Stimulated activated CD4-positive, alpha-beta T cell treated with anti-CD3 and anti-CD28 coated beads, Interleukin-4, amount 100 ng/mL, for 4 hours (primary cell): ENCODE measurements at regions not wholly inside any gene's neighbourhood (a gene's known extent, or its start where the extent isn't known, plus 50 kb on each side); places are given as distances from the start of the nearest gene placed in this dataset.

ENCODE experiments used
- DNase-seq, 2 experiments: peaks; one replicate each; pipeline ENCODE4 v3.0.0-alpha.2; 2020

DNA sequence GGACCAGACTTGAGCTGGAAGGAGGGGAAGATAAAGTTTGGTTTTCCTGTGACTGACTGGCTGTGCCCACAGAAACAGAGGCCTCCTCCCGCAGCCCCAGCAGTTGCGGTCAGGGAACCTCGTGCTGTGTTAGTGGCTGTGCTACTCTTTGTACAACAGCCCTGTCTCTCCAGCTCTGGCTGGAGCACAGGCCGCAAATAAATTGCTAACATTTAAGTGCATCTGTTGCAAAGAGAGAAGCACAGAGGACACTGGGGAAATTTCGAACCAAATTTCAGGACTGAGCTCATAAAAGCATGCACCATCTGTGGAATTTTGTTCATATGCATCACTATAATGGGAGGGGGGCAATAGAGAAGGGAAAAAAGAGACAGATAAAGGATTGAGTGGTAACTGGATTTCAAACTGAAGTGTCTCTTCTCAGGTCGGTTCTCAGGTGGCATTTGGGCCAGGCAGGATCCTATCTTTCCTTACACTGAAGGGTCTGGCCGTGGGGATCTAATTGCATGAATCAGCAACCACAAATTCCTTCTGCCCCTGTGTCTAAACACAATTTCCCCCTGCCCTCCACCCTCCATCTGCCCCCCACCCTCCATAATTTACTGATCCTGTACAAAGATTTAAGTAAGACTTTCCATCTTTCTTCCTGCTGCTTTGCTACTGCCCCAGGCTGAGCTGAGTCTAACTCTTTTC, 88.9 kb upstream of the ATXN1 start:
- no peak for DNase-seq

DNA sequence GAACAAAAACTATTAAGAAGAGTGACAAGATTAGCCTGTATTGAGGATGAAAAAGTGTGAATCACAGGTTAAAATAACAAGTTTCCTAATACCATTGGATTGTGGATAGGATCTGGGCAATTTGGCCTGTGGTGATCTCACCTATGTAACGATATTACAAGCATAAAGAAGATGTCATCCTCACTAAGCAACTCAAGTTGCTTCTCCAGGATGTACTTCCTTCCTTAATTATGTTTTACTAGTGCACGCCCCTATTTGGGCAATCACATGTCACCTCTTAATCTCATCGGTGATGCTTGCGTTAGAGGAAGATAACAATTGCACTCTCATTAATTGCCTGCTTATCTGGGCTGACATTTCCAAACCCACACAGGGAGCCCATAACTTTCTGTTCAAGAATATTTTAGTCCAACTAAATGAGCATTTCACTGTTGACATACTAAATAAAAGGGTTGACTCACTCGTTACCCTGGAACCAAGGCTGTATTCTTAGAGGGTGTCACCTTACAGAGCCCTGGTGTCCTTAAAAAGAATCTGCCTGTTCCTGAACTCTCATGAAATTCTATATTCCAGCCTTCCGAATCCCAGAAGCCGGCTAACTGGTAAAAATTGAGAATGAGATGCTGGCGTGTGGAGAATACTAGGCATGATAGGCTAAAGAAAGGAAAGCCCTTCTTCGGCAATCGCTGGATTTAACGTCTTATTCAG, 88.2 kb upstream of the ATXN1 start:
- no peak for DNase-seq

DNA sequence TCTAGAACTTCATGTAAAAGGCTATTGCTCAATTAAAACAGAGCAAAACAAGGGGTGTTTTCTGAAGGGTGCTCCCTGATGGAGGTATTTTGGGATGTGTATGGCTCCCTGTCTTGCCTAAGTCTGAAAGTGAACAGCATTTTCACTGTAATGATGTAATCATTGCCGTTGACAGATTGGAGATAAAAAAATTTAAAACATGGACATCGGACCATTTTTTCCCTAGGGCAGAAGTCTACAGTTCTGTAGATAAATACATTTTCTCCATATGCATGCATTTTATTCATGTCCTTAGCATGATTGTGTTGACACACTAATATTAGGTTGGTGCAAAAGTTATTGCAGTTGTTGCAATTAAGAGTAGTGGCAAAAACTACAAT, 85.1 kb upstream of the ATXN1 start:
- no peak for DNase-seq

DNA sequence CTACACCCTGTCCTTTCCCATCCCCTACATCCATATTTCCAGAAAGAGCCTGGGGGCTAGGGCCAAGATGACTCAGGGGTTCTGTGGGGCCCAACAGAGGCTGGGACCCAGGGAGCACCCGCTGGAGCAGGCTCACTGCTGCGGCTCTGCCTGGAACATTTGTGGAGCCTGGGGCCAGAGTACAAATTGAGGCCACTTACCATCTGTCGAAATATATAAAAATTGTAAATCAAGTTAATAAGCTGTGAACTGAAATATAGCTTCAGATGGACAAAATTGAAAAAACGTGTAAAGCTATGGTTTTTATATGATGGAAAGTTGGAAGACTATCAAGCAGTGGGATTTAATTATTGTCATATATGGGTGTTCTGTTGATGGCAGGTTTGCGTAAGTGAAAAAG, 82.9 kb upstream of the ATXN1 start:
- DNase-seq = no peak

DNA sequence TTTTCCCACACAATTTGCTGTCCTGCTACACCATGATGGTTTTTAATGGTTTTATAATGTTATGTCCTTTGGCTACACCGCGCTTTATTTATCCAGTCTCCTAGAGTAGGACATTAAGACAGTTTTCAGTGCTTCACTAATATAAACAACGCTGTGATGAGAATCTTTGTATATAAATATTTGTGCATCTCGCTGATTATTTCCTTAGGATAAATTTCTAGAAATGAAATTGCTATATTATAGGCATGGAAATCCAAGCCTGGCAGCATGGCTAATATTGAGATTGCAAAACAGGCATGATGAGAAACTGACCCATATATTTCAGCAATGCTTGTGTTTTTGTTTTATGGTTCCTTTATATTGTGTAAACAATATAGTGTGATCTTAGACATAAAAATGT, 81.4 kb upstream of the ATXN1 start:
- no peak for DNase-seq

DNA sequence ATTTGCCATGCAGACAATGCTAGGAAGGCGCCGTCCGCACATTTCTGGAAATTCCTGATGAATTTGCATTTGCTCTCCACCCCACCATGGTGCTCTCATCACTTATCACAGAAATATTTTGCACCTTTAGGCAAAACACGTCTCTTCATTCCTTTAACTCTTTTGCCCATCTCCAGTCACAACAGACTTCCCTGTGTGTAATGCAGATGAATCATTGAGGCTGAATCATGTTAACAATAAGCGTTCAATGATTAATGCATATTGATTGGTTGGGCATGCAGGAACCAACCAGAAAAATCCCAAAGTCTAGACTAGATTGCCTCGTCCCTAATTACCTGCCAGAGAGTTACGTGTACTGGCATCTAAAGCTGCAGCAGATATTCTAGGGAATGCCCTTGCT, 80.0 kb upstream of the ATXN1 start:
- no peak for DNase-seq

DNA sequence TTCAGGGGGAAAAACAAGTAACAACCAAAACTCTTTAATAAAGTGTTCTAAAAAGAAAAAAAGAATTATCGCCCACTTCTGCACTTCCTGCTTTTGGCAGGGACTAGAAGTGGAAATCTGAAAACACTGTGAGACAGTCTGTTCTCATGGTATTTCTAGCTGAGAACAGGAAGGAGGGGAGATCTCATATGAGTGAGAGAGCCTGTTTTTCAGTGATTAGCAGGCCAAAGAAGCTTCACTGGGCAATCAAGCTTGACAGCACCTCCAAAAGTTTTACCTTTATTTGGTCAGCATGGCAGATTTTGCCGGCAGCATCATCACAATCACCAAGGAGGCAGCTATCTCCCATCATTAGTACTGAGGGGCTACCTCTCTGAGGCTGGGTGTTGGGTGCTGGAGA, 79.5 kb upstream of the ATXN1 start:
- no peak for DNase-seq

DNA sequence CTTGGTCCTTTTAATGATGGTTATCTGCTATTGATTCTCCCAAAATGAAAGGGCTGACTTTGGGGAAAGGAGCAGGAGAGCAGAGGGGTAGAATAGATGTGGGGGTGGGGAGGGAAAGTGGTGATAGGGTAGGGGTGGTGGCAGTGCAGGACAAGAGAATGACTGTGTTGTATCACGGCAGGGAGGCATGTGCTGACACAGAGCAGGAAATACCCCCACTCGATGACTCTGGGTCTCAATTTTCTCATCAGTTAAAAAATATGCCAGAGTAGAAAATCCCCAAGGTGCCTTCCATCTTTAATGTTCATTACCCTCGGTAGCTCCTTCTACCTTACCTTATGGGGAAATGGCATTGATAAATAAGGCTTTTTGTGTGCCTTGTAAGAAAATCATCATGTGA, 79.0 kb upstream of the ATXN1 start:
- DNase-seq = no peak

DNA sequence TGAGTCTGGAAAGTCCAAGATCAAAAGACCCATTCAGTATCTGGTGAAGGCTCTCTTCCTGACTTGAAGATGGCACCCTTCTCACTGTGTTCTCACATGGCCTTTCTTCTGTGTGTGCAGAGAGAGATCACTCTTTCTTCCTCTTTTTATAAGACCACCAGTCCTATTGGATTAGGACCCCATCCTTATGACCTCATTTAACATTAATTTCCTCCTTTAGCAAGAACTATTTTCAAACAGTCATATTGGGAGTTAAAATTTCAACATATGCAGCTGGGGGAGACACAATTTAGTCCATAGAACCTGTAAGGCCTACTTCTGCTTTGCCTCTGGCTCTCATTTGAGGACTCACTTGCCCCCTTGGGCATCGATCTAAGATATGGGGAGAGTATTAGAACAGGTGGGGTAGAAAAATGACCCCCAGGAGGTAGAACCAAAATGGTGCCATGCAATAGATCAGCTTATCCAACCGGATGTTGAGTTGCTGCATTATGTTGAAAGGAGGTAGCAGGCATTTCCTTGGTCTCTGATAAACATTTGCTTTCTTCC, 78.4 kb upstream of the ATXN1 start:
- no peak for DNase-seq

DNA sequence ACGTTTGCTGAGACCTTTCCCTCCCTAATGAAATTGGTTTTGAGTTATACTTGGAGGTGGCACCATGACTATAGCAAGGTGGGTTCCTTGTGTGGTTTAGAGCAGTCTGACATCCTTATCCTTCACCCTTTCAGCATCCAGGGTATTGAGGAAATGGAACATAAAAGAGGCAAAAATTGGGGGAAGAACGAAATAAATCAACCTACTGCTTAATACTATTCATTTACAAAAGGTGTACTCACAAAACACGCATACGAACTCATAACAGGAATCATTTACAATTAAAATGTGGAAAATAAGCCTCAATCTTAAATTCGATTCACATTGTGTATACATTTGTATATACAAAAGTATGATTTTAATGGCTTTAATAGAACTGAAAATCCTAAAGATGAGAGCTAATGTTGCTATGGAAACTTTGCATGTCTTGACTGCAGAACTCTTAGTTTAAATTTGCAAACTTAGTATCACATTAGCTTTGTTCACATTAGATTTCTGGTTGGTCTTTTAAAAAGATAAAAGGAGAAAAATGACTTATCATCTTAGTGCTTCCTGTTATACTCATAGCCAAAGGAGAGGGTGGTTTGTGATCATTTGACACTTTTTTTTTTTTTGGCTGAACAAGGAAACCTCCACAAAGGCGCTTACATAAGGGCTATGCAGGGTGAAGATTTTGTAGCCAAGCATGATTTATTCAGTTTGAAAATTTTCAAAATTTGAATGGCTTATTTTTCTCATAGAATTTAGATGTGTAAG, 76.1 kb upstream of the ATXN1 start:
- DNase-seq = no peak

DNA sequence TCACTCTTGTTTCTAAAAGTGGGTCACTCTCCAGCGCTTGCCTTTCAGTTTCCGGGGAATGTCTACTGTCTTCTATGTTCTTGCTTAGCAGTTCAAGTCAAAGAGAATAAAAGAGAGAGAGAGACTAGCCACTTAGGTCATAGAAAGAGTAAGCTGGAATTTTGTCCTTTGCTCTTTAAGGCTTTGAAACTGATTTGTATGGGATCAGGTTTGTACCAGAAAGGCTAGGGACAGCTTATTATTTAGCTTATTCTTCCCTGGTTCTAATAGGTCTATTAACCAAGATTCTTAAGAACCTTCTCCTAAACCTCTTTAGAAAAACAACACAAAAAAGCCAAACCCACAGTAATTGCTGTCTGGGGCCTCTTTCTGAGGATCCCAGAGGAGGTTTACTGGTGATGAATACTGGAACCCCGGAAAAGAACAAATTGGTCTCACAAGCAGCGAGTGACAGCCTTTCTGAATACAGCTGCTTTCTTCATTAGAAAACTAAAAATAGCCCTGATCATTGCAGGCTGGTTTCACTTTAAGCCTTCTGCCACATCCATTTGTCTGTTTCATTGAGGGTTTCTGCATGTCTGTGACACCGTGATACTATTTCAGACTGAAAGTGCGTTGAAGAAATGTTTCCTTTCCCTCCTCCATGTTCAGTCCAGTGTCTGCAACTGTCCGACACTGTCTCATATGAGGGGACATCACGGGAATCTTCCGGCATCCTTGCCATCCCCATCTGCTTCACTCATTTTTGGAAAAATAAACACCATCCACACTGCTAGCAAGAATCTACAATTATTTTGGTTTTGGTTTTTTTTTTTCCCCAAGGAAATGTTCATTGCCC, 75.1 kb upstream of the ATXN1 start:
- no peak for DNase-seq

DNA sequence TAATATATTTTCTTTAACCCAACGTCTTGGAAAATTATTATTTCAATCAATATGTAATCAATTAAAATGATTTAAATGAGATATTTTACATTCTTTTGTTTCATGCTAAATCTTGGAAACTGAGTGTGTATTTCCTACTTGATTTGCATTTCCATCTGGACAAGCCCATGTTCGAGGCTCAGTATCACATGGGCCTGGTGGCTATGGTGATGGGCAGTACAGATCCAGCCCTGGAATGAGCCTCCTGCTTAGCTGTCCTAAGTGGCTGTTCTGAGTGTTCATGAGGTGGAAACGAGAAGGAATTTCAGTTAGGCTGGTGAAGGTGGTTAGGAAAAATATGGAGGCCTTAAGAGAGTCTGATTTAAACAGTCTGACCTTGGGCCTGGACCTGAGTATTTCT, 73.0 kb upstream of the ATXN1 start:
- DNase-seq = no peak

DNA sequence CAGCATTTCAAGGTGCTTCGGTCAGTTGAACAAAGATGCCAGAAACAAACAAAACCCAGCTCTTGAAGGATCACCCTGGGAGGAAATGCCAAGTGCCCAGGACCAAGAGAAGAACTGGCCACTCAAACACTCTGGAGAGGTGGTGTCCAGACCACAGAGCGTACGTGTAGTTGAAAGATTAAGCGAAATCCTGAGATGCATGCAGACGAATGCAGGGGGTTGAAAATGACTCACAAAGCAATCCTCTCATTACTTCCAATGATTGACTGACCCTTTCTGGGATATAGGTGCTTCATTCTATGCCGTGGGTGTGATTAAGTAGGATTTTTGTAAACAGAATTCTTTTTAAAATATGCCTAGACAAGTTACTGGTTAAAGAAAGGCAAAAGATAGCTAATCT, 71.5 kb upstream of the ATXN1 start:
- DNase-seq = no peak

DNA sequence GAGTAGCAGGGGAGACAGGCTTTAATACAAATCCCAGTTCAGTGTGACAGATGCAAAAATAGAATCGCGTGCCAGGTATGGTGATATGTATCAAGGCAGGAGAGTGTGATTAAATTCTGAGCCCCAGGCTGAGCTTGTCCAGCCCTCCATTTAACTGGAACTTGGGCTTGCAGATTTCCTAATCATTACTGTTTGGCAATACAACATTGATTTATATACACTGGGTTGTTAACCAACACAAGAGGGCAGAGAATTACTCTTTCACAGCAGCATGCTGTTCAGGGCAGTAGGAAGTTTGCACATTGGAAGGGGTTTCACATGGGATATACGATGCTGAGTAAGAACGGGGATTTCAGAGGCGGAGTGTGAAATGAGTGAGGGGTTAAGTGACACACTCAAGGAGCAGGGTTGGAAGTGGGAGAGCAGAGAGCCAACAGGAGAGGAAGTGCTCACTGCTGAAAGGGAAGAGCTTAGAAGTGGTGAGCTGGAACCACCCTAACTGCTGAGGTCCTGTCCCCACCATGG, 70.8 kb upstream of the ATXN1 start:
- no peak for DNase-seq

DNA sequence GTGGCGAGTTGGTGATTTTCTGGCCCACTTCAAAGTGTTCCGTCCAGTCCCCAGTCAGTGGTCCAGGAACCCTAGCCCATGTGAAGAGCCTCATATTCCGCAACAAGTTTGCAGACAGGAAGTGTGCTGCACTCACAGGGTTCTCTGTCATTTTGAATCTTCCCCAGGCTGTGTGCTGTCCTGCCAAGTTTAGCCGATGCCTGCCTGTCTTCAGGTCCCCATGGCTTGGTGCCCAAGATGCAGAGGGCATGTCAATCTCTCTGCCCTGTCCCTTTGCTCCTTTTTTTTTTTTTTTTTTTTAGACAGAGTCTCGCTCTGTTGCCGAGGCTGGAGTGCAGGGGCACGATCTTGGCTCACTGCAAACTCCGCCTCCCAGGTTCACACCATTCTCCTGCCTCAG, 69.9 kb upstream of the ATXN1 start:
- DNase-seq = no peak

DNA sequence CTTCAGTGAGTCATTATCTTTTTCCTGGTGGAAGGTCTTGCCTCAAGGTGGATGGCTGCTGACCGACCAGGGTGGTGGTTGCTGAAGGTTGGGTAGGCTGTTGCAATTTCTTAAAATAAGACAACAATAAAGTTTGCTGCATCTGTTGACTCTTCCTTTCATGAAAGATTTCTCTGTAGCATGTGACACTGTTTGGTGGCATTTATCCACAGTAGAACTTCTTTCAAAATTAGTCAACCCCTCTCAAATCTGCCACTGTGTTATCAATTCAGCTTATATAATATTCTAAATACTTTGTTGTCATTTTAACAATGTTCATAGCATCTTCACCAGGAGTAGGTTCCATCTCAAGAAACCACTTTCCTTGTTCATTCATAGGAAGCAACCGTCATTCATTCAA, 66.8 kb upstream of the ATXN1 start:
- no peak for DNase-seq

DNA sequence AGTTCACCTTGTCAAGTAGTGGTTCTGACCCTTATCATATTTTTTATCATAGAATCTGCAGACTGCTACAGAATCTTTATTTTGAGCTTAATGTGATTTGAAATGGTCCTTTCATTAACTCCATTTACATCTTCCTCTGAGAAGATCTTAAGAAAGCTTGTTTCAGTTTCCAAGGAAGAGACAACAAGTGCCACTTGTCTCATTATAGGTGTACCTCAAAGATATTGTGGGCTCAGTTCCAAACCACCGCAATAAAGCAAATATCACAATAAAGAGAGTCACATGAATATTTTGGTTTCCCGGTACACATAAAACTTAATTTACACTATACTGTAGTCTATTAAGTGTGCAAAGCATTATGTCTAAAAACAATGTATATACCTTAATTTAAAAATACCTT, 66.4 kb upstream of the ATXN1 start:
- DNase-seq = no peak

DNA sequence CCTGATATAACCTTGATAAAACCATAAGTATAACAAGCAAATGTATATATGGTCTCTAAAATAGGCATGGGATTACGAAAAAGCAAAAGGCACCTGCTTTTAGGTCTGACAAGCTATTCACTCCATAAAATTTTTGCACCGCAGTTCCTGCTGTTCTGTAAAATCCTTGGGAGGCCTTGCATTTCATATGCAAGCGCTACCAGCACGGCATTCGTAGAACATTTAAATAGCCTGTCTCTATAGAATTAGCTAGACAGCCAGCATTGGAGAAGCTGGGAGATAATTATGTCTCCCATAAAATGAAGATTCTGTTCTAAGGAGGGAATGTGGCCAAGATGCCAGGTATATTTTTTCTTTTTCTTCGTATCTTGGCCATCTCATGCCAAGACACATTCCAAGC, 64.5 kb upstream of the ATXN1 start:
- DNase-seq = no peak

DNA sequence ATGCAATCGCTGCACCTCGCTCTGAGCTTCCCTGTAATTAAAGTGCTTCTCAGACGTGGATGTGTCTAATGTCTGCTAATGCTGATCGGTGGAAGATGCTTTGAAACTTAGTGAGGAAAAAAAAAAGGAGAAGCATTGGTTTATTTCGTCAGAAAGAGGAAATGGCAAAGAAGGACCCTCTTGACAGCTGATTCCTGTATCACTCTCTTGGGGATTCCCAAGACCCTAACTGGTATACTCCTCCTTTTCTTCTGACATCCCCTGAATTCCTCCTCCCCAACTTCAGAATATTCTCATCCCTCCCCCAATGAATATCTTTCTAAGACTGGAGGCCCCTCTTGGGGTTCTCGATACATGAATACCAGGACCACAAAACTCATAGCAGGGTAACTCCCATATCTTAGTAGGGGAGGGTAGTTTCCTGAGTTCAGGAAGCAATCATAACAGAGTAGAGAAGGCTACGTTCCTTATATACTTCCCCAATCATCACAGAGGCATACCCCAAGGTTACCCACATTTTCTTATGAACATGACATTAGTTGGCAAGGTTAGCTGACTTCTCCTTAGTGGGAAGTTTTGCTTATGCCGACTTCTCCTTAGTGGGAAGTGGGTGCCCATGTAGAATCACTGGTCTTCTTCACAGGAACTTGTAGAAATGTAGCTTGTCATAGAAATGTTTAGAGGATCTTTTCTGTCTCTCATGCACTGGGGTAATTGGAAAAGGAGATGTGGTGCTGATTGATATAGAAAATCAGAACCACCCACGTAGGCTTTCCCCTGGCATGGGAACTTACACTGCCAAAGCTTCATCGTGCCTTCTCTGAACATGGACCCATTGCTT, 63.8 kb upstream of the ATXN1 start:
- no peak for DNase-seq

DNA sequence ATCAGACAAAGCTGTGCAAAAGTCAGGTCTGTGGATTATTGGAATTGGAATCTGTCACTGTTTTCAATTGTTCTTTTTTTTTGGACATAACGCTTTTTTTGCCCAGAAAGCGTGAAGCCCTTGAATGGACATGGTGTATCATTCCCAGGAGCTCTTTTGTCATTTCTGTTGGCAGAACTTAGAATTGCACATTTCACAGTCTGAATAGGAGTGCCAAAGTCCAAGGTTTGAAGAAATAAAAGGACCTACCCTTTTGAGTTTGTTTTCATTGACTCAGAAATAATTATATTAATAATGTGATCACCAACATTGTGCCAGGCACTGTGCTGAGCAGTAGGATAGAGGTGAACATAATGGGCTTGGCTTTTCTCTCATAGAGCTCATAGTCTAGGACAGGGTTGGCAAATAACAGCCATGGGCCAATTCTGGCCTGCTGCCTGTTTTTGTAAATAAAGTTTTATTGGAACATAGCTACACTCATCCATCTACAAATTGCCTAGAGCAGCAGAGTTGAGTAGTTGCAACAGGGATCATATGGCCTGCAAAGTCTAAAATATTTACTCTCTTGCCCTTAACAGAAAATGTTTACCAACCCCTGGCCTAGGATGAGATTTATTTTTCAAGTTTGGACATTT, 62.6 kb upstream of the ATXN1 start:
- no peak for DNase-seq

DNA sequence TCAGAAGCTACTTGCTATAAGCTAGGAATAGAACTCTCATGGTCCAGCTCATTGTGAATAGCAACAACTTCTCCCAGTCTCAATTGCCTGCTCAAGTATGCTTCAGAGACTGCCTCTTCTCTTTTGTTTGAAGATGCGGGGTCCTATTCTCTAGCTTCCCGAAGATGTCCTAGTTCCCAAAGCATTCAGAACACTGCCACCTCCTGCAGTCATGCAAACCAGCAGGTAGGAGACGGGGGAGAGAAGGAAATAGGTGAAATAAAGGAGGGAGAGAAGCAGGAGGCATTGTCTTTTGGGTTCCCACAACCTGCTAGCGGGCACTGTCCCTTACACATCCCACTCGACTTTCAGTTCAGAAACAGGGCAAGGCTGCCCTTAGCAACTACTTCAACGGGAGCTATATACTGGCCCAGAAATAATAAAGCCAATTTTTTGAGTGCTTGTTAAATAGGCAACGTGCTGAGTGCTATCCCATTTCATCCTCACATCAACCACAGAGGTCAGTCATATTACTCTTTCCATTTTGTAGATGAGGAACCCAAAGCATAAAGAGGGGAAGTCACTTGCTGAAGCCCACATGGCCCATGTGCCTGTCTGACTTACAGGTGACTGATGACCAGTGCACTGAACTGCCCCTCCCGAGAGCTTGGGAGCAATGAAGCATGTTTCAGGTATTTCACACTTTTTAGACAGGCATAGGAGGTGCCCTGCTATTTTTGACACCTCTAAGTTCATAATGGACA, 61.9 kb upstream of the ATXN1 start:
- no peak for DNase-seq
